ENCODE measurements at regions not wholly inside any gene's neighbourhood (a gene's known extent, or its start where the extent isn't known, plus 50 kb on each side); places are given as distances from the start of the nearest gene placed in this dataset.
"Not testable (repeated sequence)": the region's sequence is repeated elsewhere in the genome, so short reads cannot be mapped to it uniquely, and the experiment has no call there.

DNA sequence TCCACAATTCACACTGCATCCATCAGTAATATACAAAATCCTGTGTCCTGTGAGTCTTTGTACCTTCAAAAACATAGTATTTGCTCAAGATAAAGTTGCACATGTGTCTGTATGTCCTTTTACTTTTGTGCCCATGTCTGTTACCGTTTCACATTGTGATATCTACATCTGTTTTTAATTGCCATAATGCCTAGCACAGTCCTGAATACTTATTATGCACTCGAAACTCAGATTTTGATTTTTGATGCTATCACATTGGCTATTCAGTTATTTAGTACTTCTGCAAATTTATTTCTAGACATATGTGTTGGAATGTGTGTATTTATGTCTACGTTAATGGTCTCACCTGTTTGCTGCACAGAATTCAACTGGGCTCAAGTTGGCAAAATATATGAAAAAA, 452.8 kb upstream of the ZEB2 start:
- Histone ChIP-seq H3K9ac (ENCODE audit: low read length) (no peak overlapping the region), H3K4me1 (ENCODE audit: control insufficient read depth, insufficient read depth, low read depth, low read length) (no peaks in the 10 kb centered on the region), H3K79me1 (replicated peaks; ENCODE audit: low read length, poor library complexity, severe bottlenecking) (no peaks in the 10 kb centered on the region), H2BK5ac (ENCODE audit: low read depth, low read length, poor library complexity, severe bottlenecking) (no peak overlapping the region), H3K27ac (ENCODE audit: low read length, poor library complexity, severe bottlenecking) (no peak overlapping the region), H2AFZ (ENCODE audit: low read depth, low read length) (no peak overlapping the region), H3K4me3 (ENCODE audit: insufficient read depth in 1 of 2, low read depth in 1 of 2, low read length in 2 of 2) (no peak overlapping the region), H3K14ac (ENCODE audit: low read length in 2 of 2) (no peak overlapping the region), H2BK12ac (ENCODE audit: low read length in 2 of 2) (no peak overlapping the region), H3K23ac (ENCODE audit: low read length in 2 of 2) (no peak overlapping the region), H4K91ac (ENCODE audit: low read length) (no peak overlapping the region), H3K27me3 (ENCODE audit: control insufficient read depth in 1 of 2, insufficient read depth in 1 of 2, low read length in 2 of 2) (no peaks in the 10 kb centered on the region), H2BK15ac (ENCODE audit: low read depth, poor library complexity, severe bottlenecking) (no peak overlapping the region), H3K36me3 (ENCODE audit: control insufficient read depth in 1 of 2, insufficient read depth in 2 of 2, low read depth in 1 of 2, low read length in 2 of 2) (no peaks in the 10 kb centered on the region), H3K9me3 (ENCODE audit: control insufficient read depth, low read length) (peaks cover 9% of the 10 kb centered on the region), H3K4me2 (ENCODE audit: low read length, poor library complexity, severe bottlenecking) (no peak overlapping the region), H3K18ac (ENCODE audit: low read depth in 1 of 2, low read length in 2 of 2) (no peak overlapping the region), H4K8ac (ENCODE audit: low read length) (no peak overlapping the region), H3K4ac (ENCODE audit: low read depth in 1 of 2, low read length in 2 of 2) (no peak overlapping the region), H2AK5ac (ENCODE audit: low read length, severe bottlenecking) (no peak overlapping the region), H2BK120ac (ENCODE audit: low read depth, low read length) (no peak overlapping the region)
- WGBS: 90% methylated on average over 3 of the region's 3 CpGs
- no peak for DNase-seq

DNA sequence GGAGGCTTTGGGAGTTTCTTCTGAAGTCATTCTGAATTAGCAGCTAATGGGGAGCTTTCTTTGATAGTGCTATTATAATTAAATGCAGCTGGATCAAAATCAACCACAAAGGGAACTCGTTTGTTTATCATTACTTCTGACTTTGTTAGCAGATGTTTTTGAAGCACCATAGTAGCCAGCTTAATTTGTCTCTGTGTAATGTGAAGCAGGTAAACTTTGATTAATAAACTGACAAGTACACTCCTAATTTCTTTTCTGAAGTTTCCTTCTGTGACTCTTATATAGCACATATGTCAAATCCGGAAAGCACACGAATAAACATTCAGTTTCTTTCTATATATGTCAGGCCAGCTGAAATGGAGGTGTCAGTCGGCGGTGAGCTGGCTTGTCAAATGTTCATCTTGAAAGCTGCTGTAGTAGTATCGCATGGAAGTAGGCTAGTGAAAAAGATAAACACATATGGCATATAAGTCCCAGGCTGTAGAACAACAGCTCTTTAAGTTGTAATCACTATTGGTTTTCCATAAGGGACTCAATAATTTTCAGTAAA, 451.9 kb upstream of the ZEB2 start:
- H2BK5ac ChIP-seq (ENCODE audit: low read depth, low read length, poor library complexity, severe bottlenecking): no peak overlapping the region
- H2BK120ac ChIP-seq (ENCODE audit: low read depth, low read length): no peak overlapping the region
- no peaks in the 10 kb centered on the region for H3K79me1 ChIP-seq (replicated peaks; ENCODE audit: low read length, poor library complexity, severe bottlenecking)
- no peak overlapping the region for H2AFZ ChIP-seq (ENCODE audit: low read depth, low read length)
- no peak overlapping the region for H2BK15ac ChIP-seq (ENCODE audit: low read depth, poor library complexity, severe bottlenecking)
- no peak overlapping the region for H2BK12ac ChIP-seq (ENCODE audit: low read length in 2 of 2)
- H4K91ac ChIP-seq (ENCODE audit: low read length): no peak overlapping the region
- no peak overlapping the region for H3K14ac ChIP-seq (ENCODE audit: low read length in 2 of 2)
- H3K4ac ChIP-seq (ENCODE audit: low read depth in 1 of 2, low read length in 2 of 2): no peak overlapping the region
- no peak overlapping the region for H3K18ac ChIP-seq (ENCODE audit: low read depth in 1 of 2, low read length in 2 of 2)
- no peak for DNase-seq
- H3K4me3 ChIP-seq (ENCODE audit: insufficient read depth in 1 of 2, low read depth in 1 of 2, low read length in 2 of 2): no peak overlapping the region
- H3K27me3 ChIP-seq (ENCODE audit: control insufficient read depth in 1 of 2, insufficient read depth in 1 of 2, low read length in 2 of 2): no peaks in the 10 kb centered on the region
- H3K9ac ChIP-seq (ENCODE audit: low read length): no peak overlapping the region
- WGBS: 87% methylated on average over 5 of the region's 6 CpGs
- H3K4me2 ChIP-seq (ENCODE audit: low read length, poor library complexity, severe bottlenecking): no peak overlapping the region
- no peaks in the 10 kb centered on the region for H3K4me1 ChIP-seq (ENCODE audit: control insufficient read depth, insufficient read depth, low read depth, low read length)
- no peak overlapping the region for H4K8ac ChIP-seq (ENCODE audit: low read length)
- H3K9me3 ChIP-seq (ENCODE audit: control insufficient read depth, low read length): peaks cover 9% of the 10 kb centered on the region
- no peak overlapping the region for H2AK5ac ChIP-seq (ENCODE audit: low read length, severe bottlenecking)
- no peaks in the 10 kb centered on the region for H3K36me3 ChIP-seq (ENCODE audit: control insufficient read depth in 1 of 2, insufficient read depth in 2 of 2, low read depth in 1 of 2, low read length in 2 of 2)
- no peak overlapping the region for H3K23ac ChIP-seq (ENCODE audit: low read length in 2 of 2)
- no peak overlapping the region for H3K27ac ChIP-seq (ENCODE audit: low read length, poor library complexity, severe bottlenecking)

DNA sequence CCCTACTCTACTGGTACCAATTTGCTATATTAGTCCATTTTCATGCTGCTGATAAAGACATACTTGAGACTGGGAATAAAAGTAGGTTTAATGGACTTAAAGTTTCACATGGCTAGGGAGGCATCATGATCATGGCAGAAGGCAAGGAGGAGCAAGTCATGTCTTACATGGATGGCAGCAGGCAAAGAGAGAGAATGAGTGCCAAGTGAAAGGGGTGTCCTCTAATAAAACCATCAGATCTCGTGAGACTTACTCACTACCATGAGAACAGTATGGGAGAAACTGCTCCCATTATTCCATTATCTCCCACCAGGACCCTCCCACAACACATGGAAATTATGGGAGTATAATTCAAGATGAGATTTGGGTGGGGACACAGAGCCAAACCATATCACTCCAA, 450.5 kb upstream of the ZEB2 start:
- not testable (repeated sequence) for H4K8ac ChIP-seq (ENCODE audit: low read length); H3K27ac ChIP-seq (ENCODE audit: low read length, poor library complexity, severe bottlenecking); H3K4ac ChIP-seq (ENCODE audit: low read depth in 1 of 2, low read length in 2 of 2); H3K4me3 ChIP-seq (ENCODE audit: insufficient read depth in 1 of 2, low read depth in 1 of 2, low read length in 2 of 2); H3K9me3 ChIP-seq (ENCODE audit: control insufficient read depth, low read length); H3K4me2 ChIP-seq (ENCODE audit: low read length, poor library complexity, severe bottlenecking); H3K18ac ChIP-seq (ENCODE audit: low read depth in 1 of 2, low read length in 2 of 2); H2BK15ac ChIP-seq (ENCODE audit: low read depth, poor library complexity, severe bottlenecking); H2AFZ ChIP-seq (ENCODE audit: low read depth, low read length); H2BK12ac ChIP-seq (ENCODE audit: low read length in 2 of 2); H3K9ac ChIP-seq (ENCODE audit: low read length); H3K79me1 ChIP-seq (replicated peaks; ENCODE audit: low read length, poor library complexity, severe bottlenecking); H4K91ac ChIP-seq (ENCODE audit: low read length); H2BK120ac ChIP-seq (ENCODE audit: low read depth, low read length); DNase-seq; H3K23ac ChIP-seq (ENCODE audit: low read length in 2 of 2); H3K36me3 ChIP-seq (ENCODE audit: control insufficient read depth in 1 of 2, insufficient read depth in 2 of 2, low read depth in 1 of 2, low read length in 2 of 2); H3K4me1 ChIP-seq (ENCODE audit: control insufficient read depth, insufficient read depth, low read depth, low read length); H2AK5ac ChIP-seq (ENCODE audit: low read length, severe bottlenecking); H3K27me3 ChIP-seq (ENCODE audit: control insufficient read depth in 1 of 2, insufficient read depth in 1 of 2, low read length in 2 of 2); H2BK5ac ChIP-seq (ENCODE audit: low read depth, low read length, poor library complexity, severe bottlenecking); H3K14ac ChIP-seq (ENCODE audit: low read length in 2 of 2)
- WGBS: no CpG with 5 or more reads among the region's 1 CpG

DNA sequence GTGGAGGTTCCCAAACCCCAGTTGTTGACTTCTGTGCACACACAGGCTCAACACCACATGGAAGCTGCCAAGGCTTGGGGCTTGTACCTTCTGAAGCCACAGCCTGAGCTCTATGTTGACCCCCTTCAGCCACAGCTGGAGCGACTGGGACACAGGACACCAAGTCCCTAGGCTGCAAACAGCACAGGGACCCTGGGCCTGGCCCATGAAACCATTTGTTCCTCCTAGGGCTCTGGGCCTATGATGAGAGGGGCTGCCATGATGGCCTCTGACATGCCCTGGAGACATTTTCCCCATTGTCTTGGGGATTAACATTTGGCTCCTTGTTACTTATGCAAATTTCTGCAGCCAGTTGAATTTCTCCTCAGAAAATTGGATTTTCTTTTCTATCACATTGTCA, 449.6 kb upstream of the ZEB2 start:
- H2AK5ac ChIP-seq (ENCODE audit: low read length, severe bottlenecking); H4K8ac ChIP-seq (ENCODE audit: low read length); H3K14ac ChIP-seq (ENCODE audit: low read length in 2 of 2); H2BK120ac ChIP-seq (ENCODE audit: low read depth, low read length); H3K4ac ChIP-seq (ENCODE audit: low read depth in 1 of 2, low read length in 2 of 2); H3K18ac ChIP-seq (ENCODE audit: low read depth in 1 of 2, low read length in 2 of 2); H3K23ac ChIP-seq (ENCODE audit: low read length in 2 of 2); H2BK5ac ChIP-seq (ENCODE audit: low read depth, low read length, poor library complexity, severe bottlenecking); H3K4me2 ChIP-seq (ENCODE audit: low read length, poor library complexity, severe bottlenecking); H3K79me1 ChIP-seq (replicated peaks; ENCODE audit: low read length, poor library complexity, severe bottlenecking); H4K91ac ChIP-seq (ENCODE audit: low read length); H2AFZ ChIP-seq (ENCODE audit: low read depth, low read length); H3K36me3 ChIP-seq (ENCODE audit: control insufficient read depth in 1 of 2, insufficient read depth in 2 of 2, low read depth in 1 of 2, low read length in 2 of 2); H3K27ac ChIP-seq (ENCODE audit: low read length, poor library complexity, severe bottlenecking); DNase-seq; H3K27me3 ChIP-seq (ENCODE audit: control insufficient read depth in 1 of 2, insufficient read depth in 1 of 2, low read length in 2 of 2); H2BK15ac ChIP-seq (ENCODE audit: low read depth, poor library complexity, severe bottlenecking); H3K4me3 ChIP-seq (ENCODE audit: insufficient read depth in 1 of 2, low read depth in 1 of 2, low read length in 2 of 2); H2BK12ac ChIP-seq (ENCODE audit: low read length in 2 of 2); H3K4me1 ChIP-seq (ENCODE audit: control insufficient read depth, insufficient read depth, low read depth, low read length); H3K9ac ChIP-seq (ENCODE audit: low read length): not testable (repeated sequence)
- H3K9me3 ChIP-seq (ENCODE audit: control insufficient read depth, low read length): peaks cover 13% of the 10 kb centered on the region
- 91% methylated on average over 1 of the region's 1 CpG for WGBS
